ENCODE measurements at regions not wholly inside any gene's neighbourhood (a gene's known extent, or its start where the extent isn't known, plus 50 kb on each side); places are given as distances from the start of the nearest gene placed in this dataset.
"Not testable (repeated sequence)": the region's sequence is repeated elsewhere in the genome, so short reads cannot be mapped to it uniquely, and the experiment has no call there.

GRCh38 chr7:9725940-9726663, 1247.6 kb upstream of the PHF14 start:
- DNase-seq = not testable (repeated sequence)

DNA sequence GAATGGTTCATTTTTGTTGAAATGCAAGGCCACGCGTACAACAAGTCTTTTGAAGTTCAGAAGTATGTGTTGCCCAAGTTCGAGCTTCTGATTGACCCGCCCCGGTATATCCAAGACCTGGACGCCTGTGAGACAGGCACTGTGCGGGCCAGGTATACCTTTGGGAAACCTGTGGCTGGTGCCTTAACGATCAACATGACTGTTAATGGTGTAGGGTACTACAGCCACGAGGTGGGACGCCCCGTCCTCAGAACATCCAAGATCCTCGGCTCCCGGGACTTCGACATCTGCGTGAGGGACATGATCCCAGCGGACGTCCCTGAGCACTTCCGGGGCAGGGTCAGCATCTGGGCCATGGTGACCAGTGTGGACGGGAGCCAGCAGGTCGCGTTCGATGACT, 1246.9 kb upstream of the PHF14 start:
- not testable (repeated sequence) for DNase-seq

GRCh38 chr7:9727467-9727869, 1246.2 kb upstream of the PHF14 start:
- not testable (repeated sequence) for DNase-seq

DNA sequence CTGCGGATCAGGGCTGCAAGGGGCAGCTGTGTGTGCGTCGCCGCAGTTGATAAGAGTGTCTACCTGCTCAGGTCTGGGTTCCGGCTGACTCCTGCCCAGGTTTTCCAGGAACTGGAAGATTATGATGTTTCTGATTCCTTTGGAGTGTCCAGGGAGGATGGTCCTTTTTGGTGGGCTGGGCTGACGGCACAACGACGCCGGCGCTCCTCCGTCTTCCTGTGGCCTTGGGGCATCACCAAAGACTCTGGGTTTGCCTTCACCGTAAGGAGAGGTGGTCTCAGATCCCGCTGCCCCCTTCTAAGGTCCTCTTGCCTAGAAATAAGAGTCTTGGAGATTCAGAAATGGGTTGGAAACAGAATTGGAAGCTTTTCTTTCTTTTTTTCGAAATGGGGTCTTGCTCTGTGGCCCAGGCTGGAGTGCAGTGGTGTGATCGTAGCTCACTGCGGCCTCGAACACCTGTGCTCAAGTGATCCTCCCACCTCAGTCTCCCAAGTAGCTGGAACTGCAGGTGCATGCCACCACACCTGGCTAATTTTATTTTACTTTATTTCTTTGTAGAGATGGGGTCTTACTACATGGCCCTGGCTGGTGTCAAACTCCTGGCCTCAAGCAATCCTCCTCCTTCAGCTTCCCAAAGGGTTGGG, 1245.5 kb upstream of the PHF14 start:
- not testable (repeated sequence) for DNase-seq

DNA sequence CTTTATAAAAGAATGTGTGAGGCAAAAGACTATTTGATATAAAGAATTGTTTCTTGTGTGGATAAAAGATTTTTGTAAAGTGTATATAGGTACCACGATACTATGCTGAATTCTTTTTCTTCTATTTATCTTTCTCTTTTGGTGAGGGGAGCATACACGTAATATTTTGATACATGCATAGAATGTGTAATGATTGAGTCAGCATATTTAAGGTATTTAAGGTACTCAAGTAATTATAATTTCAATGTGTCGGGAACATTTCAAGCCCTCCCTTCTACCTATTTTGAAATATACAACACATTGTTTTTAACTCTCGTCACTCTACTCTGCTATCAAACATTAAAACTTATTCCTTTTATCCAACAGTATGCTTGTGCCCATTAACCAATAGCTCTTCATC, 1221.6 kb upstream of the PHF14 start:
- no peak for DNase-seq

DNA sequence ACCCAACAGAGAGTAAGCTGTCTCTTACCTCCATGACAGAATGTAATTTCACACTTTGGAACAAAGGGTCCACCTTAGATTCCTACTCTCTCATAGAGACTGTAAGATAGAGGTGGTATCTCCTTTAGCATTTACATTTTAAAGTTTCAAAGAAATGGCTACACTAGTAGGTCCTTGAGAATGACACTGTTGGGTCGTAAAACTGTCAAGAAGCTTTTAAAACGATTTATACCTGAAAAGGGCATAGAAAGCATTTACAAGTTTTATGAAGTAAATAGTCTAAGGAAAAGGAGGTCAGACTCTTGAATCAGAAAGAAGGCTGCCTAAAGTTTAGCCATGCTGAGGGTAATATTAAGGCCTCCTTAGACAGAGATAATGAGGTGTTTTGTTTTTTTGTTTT, 1212.4 kb upstream of the PHF14 start:
- DNase-seq = no peak

- no peak for DNase-seq
These were observed 1196.8 kb upstream of the PHF14 start for GRCh38 chr7:9776900-9777299.

DNA sequence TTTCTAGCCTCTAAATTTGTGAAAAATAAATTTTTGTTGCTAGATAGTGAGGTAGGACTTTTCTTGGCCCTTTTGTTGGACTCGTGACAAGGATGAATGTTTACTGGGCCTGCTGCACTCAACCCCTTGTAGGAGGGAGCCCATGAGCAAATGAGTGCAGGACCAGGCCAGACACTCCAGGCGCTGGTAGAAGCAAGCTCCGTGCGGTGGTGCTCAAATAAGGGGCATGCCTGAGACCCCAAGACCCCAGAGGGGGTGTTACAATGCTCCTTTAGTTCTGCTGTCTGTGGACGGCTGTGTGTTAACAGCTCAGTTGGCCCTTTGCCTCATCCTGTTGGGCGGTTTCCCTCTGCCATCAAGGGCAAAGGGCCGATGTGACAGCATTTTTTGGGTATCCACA, 1195.3 kb upstream of the PHF14 start:
- no peak for DNase-seq

DNA sequence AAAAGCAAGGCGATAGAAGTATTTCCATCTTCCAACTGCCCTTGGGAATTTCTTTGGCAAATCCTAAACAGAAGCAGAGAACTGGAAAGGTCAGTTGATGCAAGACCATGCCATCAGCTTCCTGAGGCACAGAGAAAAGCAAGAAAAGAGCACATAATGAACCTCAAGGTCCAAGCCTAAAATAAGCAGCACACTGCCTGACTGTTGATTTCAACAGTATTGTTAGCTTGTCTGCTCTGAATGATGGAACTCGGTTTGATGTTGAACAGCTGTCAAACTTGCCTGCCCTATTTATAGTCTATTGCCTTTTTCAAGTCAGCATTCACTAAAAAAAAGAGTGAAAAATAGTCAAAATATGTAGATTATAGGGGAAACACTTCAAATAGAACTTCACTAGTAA, 1192.0 kb upstream of the PHF14 start:
- DNase-seq = no peak

GRCh38 chr7:9782275-9782674, 1191.4 kb upstream of the PHF14 start:
- DNase-seq = no peak

GRCh38 chr7:9785211-9785610, 1188.5 kb upstream of the PHF14 start:
- no peak for DNase-seq

DNA sequence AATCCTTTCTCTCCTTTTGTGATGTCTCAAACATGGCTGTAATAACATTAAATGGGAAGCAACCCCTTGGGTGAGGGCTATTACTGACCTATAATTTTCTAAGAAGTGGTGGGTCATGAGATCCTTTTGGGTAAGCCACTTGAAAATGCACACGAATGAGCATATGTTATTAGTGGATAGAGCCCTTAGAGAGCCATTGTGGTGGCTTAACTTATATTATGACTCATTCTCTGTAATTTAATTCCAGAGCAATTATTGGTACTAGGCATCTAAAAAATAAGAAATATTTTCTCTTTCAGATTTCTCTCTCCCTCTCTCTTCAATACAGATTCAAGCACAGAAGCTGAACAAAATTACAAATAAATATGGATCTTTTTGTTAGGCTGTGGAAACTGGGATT, 1177.4 kb upstream of the PHF14 start:
- no peak for DNase-seq

DNA sequence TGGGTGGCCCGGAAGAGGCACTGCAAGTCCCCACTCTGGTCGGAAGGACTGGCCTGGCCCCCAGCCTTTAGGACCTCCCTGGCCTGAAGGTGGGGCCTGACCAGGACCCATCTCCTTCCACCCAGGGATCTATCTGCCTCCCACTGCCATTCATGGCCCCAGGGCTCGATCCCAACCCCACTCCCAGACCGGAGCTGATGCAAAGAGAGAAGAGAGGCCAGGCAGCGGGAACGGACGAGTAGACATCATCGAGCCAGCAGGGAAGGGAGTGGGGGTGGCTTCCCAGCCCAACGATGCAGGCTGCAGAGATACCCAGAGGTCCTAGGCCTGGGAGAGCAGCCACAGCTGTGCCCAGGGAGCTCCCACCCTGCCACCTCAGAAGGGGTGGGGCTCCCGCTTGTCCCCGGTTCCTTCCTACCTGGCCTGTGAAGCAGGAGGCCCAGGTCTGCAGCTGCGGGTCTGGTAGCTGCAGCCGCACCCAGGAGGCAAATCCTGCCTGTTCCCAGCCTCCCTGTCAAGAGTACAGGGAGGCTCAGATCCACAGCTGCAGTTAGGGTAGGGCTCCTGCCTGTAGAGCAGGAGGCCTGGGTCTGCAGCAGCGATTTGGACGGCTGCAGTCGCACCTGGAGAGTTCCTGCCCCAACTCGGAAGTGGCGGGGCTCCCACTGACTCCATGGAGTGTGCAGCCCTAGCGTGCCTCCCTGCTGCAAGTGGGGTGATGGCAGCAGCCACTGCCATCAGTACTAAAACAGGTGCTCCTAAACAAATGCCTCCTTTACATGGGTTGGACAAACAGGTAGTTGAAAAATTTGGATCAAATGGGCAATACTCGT, 1151.0 kb upstream of the PHF14 start:
- no peak for DNase-seq

- no peak for DNase-seq
These were observed 1138.5 kb upstream of the PHF14 start for GRCh38 chr7:9835199-9835598.

DNA sequence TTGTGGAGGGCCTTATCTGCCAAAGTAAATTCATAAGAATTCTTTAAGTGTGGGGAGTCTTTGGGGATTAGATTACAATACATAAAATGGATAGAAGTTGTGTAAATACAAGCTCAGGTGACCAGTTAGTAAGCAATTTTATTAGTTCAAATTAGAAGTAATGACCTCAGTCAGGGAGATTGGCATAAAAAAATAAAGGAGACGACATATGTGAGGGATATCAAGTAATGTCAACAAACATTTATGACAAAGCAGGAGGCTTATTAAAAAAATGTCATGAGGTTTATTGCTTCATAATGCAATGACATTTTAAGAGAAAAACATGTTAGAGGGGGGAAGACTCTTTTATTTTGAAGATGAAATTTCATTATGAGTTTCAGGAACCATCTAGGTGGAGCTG, 1137.0 kb upstream of the PHF14 start:
- DNase-seq = no peak

DNA sequence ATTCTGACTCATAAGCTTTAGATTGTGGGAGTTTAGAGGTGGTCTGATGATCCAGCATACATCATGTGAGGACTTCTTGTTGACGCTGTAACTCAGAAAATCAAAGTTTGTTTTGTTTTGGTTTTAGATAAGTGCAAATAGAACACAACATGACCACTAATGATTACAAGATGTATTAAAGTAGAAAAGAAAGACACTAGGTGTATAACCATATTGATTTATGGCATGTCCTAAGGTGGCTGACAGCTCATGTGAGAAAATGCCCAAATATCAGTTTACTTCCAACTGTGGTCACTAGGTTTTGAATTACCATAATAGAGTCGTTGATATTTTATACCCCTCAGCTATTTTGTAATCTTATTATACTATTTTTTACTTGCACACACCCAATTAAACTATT, 1131.4 kb upstream of the PHF14 start:
- DNase-seq = no peak

DNA sequence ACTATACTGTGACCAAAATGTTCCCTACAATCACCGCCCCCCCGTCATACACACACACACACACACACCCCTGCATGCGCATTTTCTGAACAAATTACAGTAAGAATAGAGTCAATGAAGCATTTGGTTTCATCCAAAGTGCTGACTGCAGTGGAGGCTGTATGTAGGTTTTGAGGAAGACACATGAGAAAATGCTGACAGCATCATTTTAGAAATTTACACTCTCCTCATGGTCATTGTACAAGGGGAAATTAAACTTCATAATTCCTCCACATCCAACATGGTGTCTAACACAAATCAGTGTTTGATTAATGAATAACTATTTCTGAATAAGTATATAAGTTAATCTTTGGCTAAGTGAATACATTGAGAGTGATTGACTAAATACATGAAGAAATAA, 1126.8 kb upstream of the PHF14 start:
- DNase-seq = no peak

DNA sequence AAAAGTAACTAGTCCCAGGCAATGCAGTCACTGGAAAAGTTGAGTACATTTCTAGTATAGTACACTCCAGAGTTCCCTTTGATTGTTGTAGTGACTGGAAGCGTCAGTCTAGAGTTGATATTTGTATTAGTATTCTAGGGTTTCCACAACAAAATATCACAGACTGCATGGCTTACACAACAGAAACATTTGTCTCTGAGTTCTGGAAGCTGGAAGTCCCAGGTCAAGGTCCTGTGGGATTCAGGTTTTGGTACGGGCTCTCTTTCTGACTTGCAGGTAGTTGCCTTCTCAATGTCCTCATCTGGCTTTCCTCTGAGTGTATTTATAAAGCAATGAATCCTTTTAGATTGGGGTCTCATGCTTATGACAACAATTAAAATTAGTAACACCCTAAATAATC, 1119.1 kb upstream of the PHF14 start:
- DNase-seq = no peak

DNA sequence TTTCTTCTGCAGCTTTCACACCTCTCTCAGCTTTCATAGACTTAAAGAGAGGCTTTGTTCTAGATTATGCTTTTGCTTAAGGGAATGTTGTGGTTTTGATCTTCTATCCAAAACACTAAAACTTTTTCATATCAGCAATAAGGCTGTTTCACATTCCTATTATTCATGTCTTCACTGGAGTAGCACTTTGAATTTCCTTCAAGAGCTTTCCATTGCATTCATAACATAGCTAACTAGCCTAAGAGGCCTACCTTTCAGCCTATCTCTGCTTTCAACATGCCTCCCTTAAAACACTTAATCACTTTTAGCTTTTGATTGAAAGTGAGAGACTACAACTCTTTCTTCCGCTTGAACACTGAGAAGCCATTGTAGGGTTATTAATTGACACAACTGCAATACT, 1117.0 kb upstream of the PHF14 start:
- no peak for DNase-seq

- DNase-seq = no peak
These were observed 1110.1 kb upstream of the PHF14 start for GRCh38 chr7:9863545-9863944.

DNA sequence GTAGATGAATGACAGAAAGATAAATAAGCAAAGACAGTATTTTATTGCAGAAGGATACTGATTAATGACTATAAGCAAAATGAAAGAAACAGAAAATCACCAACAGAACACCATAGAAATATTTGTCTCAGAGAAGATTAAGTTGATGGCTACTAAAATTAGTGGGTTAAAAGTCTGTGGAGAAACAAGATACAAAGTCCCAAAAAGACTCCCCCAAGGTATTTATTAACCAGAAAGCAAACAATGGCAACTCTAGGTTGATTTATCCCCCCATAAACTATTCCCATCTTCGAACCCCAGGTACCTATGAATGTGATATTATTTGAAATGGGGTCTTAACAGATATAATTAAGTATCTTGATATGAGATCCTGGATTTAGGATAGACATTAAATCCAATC, 1104.5 kb upstream of the PHF14 start:
- DNase-seq = no peak

GRCh38 chr7:9869566-9869965, 1104.1 kb upstream of the PHF14 start:
- DNase-seq = no peak

DNA sequence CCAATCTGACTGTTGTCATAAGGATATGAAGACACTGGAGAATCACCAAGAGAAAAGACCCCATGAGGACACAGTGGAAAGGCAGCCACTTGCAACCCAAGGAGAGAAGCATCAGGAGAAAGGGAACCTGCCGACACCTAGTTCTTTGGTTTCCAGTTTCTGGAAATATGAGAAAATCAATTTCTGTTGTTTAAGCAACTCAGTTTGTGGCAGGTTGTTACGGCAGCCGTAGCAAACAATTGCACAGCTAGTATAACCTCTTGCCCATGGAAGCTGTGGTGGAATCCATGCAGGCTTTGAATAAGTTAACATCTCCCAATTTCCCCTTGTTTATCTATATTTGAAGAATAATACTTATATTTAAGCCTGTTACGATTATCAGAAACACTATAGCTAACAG, 1103.0 kb upstream of the PHF14 start:
- DNase-seq = no peak

DNA sequence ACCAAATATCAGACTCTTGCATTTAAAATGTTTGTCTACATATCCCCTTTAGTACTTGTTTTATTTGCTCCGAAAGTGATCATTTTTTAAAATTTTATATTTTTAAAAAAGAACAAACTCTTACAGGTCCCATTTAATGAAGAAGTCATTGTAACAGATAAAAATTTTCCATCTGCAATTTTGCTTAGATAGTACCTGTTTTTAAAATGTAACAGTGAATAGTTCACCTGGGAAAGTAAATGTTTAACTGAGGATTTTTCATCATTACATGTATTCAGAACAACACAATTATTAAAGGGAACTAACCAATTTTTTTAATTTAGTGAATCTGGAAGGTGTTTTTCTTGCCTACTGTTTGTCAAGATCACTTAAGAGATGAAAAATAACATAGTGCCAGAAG, 1099.5 kb upstream of the PHF14 start:
- no peak for DNase-seq
